GM21825 (cell line): ENCODE measurements at regions not wholly inside any gene's neighbourhood (a gene's known extent, or its start where the extent isn't known, plus 50 kb on each side); places are given as distances from the start of the nearest gene placed in this dataset.
"Not testable (repeated sequence)": the region's sequence is repeated elsewhere in the genome, so short reads cannot be mapped to it uniquely, and the experiment has no call there.

Source experiments
- ATAC-seq: cut with Tn5 transposase; IDR thresholded peaks from one replicate; pipeline ENCODE4 v1.9.1; 2021; ENCODE audit warnings: mild to moderate bottlenecking, moderate library complexity; ENCODE audit not compliant: unreplicated experiment

DNA sequence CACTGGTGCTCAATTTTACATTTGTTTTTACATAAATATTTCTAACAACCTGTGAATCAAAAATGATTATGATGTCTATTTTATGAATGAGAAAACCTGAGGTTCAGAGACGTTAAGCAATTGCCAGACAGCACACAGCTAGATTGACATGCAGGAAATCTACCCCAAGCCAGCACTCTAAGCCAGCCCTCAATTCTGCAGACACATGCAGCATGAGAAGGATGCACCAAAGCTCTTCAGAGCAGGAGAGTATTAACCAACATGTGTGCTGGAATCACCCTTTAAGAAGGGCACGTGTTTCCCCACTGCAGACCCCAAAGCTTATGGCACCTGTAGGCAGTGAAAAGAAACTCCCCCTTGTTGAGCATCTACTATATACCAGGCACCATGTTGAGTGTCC lies 126.1 kb upstream of the ARHGEF3 start:
- ATAC-seq = no peak

DNA sequence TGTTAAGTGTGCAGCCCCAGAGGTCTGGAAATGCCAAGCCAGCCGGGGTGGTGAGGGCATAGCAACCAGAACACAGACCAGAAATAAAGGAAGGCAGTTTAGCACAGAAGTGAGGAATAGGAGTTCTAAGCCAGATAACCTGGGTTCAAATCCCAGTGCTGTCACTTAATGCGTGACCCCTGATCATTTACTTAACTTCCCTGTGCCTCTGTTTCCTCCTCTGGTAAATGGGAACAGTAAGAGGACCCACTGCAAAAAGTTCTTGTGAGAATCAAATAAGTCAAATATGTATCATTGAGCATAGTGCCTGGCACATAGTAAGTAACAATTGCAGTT lies 125.2 kb upstream of the ARHGEF3 start:
- ATAC-seq = no peak

DNA sequence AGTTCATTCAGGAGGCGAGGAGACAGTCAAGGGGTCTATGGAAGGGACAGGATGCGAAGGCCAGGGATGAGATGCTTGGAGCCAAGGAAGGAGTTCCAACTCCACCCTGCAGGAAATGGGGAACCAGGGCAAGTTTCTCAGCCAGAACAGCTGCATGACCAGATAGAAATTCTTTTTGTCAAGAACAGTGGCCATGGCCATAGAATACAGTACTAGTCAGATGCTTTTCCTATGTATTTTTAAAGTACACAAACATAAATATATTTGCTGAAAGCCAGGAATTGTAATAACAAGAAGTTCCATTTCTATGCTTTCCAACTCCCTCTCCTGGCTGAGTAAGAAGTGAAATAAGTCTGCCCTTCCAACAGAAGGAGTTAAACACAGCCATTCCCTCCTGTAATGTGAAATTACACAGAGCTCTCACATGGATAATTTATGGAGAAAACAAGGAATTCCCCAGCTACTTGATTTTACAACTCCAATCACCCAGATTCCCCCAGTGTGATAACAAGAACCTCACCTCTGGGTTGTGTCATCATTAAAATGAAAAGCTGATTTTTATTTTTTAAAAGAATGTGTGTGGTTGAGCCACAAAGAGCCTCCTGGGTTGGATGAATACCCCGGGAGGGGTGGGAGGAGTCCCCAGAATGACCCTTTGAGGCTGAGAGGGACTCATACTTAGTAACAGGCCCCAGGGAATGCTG lies 124.6 kb upstream of the ARHGEF3 start:
- ATAC-seq = no peak

- ATAC-seq = not testable (repeated sequence)
Measured at GRCh38 chr3:56924700-56925099, 123.0 kb upstream of the ARHGEF3 start.

- no peak for ATAC-seq
Measured at GRCh38 chr3:56923526-56924224, 121.9 kb upstream of the ARHGEF3 start.

DNA sequence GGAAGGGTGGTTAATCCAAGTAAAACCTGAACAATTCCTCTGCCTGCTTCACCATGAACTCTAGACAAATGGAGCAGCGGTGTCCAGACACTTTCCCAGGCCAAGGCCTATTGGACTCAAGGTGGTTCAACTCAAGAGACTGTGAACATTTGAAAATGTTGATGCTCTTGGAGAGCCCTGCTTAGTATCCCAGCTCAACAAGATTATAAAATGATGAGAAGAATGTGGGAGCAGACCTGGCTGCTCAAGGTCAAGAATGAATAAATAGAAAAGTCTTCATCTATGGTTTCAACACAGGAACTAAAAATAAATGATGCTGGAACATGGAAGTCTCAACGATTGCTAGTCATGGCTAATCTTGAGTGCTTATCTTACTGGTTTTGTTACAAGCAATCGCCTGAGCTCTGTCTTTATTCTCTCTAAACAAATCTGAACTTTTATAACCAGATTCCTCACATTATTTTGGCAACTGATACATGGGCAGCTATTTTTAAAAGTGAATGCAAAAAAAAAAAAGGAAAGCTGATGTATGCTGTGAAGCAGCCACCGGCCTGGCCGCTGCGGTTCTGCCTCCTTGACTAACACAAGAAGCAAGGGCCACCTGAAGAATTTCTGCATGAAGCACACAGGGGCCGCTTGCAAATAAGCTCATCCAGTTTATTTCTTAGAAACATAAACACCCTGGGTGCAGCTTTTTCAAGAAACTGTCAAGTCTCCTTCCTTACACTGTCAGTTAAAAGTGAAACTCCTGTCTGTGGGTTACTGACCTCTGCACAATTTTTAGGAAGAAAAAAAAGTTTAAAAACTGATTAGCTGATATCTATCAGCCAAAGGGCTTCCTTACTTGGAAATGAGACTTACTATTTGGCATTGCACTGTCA lies 120.1 kb upstream of the ARHGEF3 start:
- ATAC-seq = no peak

DNA sequence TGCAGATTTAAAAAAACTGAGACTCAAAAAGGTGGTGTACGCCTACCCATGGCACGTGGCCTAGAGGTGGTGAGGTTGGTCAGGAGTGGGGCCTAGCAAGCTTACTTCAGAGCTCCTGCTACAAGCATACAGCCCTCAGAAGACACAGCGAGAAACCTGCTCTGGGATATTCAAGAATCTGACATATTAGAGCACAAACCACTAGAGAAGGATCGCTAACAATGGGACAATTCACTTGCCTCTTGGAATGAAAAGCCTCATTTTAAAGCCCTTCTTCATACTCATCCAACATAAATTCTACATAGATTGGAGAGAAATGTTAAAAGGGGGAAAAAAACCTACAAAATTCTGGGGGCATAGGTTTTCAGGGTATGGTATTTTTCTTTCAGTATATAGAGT lies 118.0 kb upstream of the ARHGEF3 start:
- ATAC-seq = no peak

DNA sequence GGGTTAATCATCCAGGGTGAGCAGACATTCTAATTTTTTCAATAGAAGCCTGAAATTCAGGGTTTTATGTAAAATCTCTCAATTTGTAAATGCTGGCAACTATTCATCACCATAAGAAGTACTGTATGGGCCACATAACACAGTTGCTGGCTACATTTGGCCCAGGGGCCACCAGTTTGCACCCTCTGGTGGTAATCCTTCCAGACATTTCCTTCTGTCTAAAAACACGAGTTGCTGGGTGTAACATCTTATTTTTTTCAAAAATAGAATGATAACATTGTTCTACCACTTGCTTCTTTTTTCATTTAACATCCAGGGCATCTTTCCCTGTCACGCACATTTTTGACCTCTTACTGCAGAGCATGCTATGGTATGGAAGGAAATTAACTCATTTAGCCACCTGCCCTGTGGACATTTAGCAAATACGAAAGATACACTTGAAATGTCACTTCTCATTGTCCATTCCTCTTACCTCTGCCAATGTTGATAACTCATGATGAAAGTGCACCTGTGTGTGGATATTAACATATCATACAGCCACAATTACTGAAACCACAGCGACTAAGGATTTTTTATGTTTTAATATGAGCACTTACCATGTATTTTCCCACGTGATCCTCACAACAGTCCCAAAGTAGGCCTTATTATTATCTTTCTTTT lies 117.5 kb upstream of the ARHGEF3 start:
- ATAC-seq = no peak

- ATAC-seq = peak; percentile 49
Measured at GRCh38 chr3:56918111-56918568, 116.4 kb upstream of the ARHGEF3 start.

GRCh38 chr3:56917361-56918110 lies 115.8 kb upstream of the ARHGEF3 start:
- peak; percentile 71 for ATAC-seq

DNA sequence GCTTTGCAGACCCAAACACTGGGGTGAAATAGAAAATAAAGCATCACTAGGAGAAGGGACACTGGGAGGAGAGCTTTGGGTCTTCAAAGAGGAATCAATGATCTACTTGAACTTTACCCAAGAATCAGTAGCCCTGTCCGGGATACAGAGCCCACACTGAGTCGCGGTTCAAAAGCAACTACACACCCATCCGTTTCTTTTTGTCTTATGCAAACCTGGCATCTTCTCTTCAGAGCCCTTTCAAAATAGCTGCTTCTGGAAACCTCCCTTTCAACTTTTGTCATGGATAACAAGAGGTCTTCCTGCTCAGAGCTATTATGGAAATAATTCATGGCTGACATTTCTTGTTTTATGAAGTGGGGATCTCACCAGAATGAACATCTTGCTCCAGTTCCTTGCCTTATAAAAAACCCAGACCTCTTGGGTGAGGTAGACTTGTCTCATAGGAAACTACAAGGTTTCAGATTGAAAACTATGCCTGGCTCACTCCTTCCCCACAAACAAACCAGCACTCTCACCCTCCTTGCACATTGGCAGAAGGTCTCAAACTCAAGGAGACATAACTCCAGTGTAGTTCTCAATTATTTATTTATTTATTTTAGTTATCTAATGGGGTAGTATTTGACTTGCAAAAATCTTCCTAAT lies 115.1 kb upstream of the ARHGEF3 start:
- no peak for ATAC-seq

DNA sequence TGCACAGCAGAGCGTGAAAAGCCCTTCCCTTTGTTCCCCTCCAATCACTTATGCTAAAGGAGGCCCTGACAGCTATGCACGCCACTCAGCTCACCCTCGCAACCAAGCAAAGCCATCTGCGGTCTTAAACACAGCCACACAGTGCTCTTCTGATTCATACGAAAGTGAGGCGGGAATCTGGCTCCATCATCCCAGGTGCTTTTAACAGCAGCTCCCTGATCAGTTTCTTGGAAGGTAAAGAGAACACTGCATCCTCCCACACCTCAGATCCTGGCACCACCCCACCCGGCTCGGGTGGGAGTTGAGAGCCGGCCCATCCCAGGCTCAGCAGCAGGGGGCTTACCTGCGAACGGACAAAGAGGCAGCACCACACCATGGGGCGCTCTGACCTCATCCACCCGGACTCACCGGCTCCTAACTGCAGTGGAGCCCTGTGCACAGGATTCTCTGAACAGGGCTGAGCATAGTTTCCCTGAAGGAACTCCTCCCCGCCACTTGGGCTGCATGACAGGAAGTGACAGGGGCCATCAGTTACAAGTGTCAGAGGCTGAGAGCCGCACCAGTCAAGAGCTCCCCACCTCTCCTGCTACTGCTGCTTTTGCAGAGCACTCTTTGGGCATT lies 114.3 kb upstream of the ARHGEF3 start:
- ATAC-seq = peak; percentile 48

- ATAC-seq = no peak
Measured at GRCh38 chr3:56914646-56915045, 112.9 kb upstream of the ARHGEF3 start.

GRCh38 chr3:56911363-56911762 lies 109.6 kb upstream of the ARHGEF3 start:
- no peak for ATAC-seq

DNA sequence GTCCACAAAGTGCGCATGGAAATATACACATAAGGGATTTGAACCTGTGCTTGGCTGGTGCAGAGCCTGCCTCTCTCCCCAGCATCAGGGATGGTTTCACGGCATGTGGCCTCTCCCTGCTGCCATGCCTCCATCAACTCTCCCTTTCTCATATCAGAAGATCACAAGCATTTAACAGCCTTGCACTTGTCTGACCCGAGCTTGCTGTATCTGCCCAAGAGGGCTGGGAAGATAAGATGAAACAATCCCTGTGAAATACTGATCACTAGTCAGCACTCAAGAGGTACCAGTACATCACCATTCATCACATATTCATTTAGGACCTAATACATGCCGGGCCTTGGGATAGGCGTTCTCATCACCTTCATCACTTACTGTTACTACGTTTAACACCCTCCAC lies 107.6 kb upstream of the ARHGEF3 start:
- ATAC-seq = no peak

DNA sequence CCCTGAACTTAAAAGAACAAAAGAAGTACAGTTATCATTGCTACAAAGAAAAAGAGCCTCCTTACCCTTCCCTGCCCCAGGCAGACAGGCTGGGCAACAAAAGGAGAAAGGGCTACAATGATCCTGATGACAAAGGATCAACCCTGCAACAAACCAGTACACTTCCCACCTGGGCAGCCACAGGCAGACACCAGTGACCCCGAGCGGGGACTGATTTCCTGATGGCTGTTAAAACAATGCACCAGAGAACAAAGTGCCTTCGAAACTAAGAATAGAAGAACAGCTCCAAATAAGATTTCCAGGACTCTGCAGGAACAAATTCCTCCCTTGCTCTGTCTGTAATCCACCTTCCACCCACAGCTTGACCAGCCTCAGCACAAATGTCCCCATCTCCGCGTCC lies 106.3 kb upstream of the ARHGEF3 start:
- no peak for ATAC-seq

- ATAC-seq = no peak
Measured at GRCh38 chr3:56904552-56905215, 102.9 kb upstream of the ARHGEF3 start.

GRCh38 chr3:56903231-56903782 lies 101.6 kb upstream of the ARHGEF3 start:
- ATAC-seq = no peak
